ENCODE measurements at regions not wholly inside any gene's neighbourhood (a gene's known extent, or its start where the extent isn't known, plus 50 kb on each side); places are given as distances from the start of the nearest gene placed in this dataset.

GRCh38 chr9:13992138-13993088, 321.5 kb downstream of the NFIB start (continued):
- TF ChIP-seq ZNF462 (CRISPR knock-in tag; IDR thresholded peaks at IDR 0.05) (no peak), EZH2 (IDR thresholded peaks at IDR 0.05; ENCODE audit: low read depth, unreplicated experiment) (no peak), REST (IDR thresholded peaks at IDR 0.05; ENCODE audit: unreplicated experiment) (no peak), JUNB (IDR thresholded peaks at IDR 0.05; ENCODE audit: unreplicated experiment) (no peak), CREB1 (CRISPR knock-in tag; IDR thresholded peaks at IDR 0.05; ENCODE audit: low read depth) (no peak), POLR2AphosphoS5 (IDR thresholded peaks at IDR 0.05; ENCODE audit: low read depth) (no peak), ZNF331 (CRISPR knock-in tag; IDR thresholded peaks at IDR 0.05; ENCODE audit: low read depth) (no peak), CTCF (conservative IDR thresholded peaks at IDR 0.05; ENCODE audit: low read depth in 2 of 2) (no peak), ETS1 (IDR thresholded peaks at IDR 0.05) (no peak), NANOG (IDR thresholded peaks at IDR 0.05; ENCODE audit: borderline replicate concordance) (no peak)

Measured in GM23338 (cell line).